ENCODE measurements at regions not wholly inside any gene's neighbourhood (a gene's known extent, or its start where the extent isn't known, plus 50 kb on each side); places are given as distances from the start of the nearest gene placed in this dataset.
A peak's percentile ranks its signal among the peaks of the same experiment; 100 is the strongest.
"Not testable (repeated sequence)": the region's sequence is repeated elsewhere in the genome, so short reads cannot be mapped to it uniquely, and the experiment has no call there.

- Histone ChIP-seq H3K27me3 (ENCODE audit: control insufficient read depth in 1 of 2, insufficient read depth in 2 of 2, low read length in 2 of 2) (no peaks in the 10 kb centered on the region), H3K4me1 (ENCODE audit: control insufficient read depth in 2 of 2, insufficient read depth in 2 of 2, low read length in 1 of 2) (no peaks in the 10 kb centered on the region), H3K9me3 (ENCODE audit: control insufficient read depth in 2 of 2, insufficient read depth in 1 of 2, low read depth in 1 of 2, low read length in 1 of 2) (no peaks in the 10 kb centered on the region), H3K36me3 (ENCODE audit: control insufficient read depth in 2 of 2, insufficient read depth in 2 of 2, low read length in 1 of 2) (no peaks in the 10 kb centered on the region), H3K4me3 (ENCODE audit: low read depth in 1 of 2, low read length in 2 of 2) (no peak overlapping the region), H3K27ac (ENCODE audit: low read depth in 2 of 2, low read length in 1 of 2) (no peak overlapping the region)
- whole genome bisulfite sequencing, 2 donors, result 91 to 92% methylated on average over 11 of the region's 11 CpGs
Observed at GRCh38 chr12:14194572-14194971, 170.9 kb upstream of the ATF7IP start.

GRCh38 chr12:14199455-14200198 lies 165.9 kb upstream of the ATF7IP start:
- no peaks in the 10 kb centered on the region for H3K27me3 ChIP-seq (ENCODE audit: control insufficient read depth in 1 of 2, insufficient read depth in 2 of 2, low read length in 2 of 2)
- WGBS, 2 donors, result 80 to 86% methylated on average over 4 of the region's 4 CpGs
- no peak overlapping the region for H3K27ac ChIP-seq (ENCODE audit: low read depth in 2 of 2, low read length in 1 of 2)

GRCh38 chr12:14200598-14200997 lies 164.9 kb upstream of the ATF7IP start:
- H3K36me3 ChIP-seq (ENCODE audit: control insufficient read depth in 2 of 2, insufficient read depth in 2 of 2, low read length in 1 of 2), result no peaks in the 10 kb centered on the region
- no peak overlapping the region for H3K4me3 ChIP-seq (ENCODE audit: low read depth in 1 of 2, low read length in 2 of 2)
- H3K27ac ChIP-seq (ENCODE audit: low read depth in 2 of 2, low read length in 1 of 2), result no peak overlapping the region
- no peaks in the 10 kb centered on the region for H3K4me1 ChIP-seq (ENCODE audit: control insufficient read depth in 2 of 2, insufficient read depth in 2 of 2, low read length in 1 of 2)
- no peaks in the 10 kb centered on the region for H3K9me3 ChIP-seq (ENCODE audit: control insufficient read depth in 2 of 2, insufficient read depth in 1 of 2, low read depth in 1 of 2, low read length in 1 of 2)
- WGBS, 2 donors, result 90 to 95% methylated on average over 2 of the region's 2 CpGs
- no peaks in the 10 kb centered on the region for H3K27me3 ChIP-seq (ENCODE audit: control insufficient read depth in 1 of 2, insufficient read depth in 2 of 2, low read length in 2 of 2)

More at GRCh38 chr12:14199455-14200198, 165.9 kb upstream of the ATF7IP start:
- Histone ChIP-seq H3K4me1 (ENCODE audit: control insufficient read depth in 2 of 2, insufficient read depth in 2 of 2, low read length in 1 of 2) (no peaks in the 10 kb centered on the region), H3K4me3 (ENCODE audit: low read depth in 1 of 2, low read length in 2 of 2) (no peak overlapping the region), H3K9me3 (ENCODE audit: control insufficient read depth in 2 of 2, insufficient read depth in 1 of 2, low read depth in 1 of 2, low read length in 1 of 2) (no peaks in the 10 kb centered on the region), H3K36me3 (ENCODE audit: control insufficient read depth in 2 of 2, insufficient read depth in 2 of 2, low read length in 1 of 2) (no peaks in the 10 kb centered on the region)

- H3K36me3 ChIP-seq (ENCODE audit: control insufficient read depth in 2 of 2, insufficient read depth in 2 of 2, low read length in 1 of 2), result no peaks in the 10 kb centered on the region
- H3K27ac ChIP-seq (ENCODE audit: low read depth in 2 of 2, low read length in 1 of 2), result no peak overlapping the region
- H3K4me1 ChIP-seq (ENCODE audit: control insufficient read depth in 2 of 2, insufficient read depth in 2 of 2, low read length in 1 of 2), result no peaks in the 10 kb centered on the region
- no peaks in the 10 kb centered on the region for H3K9me3 ChIP-seq (ENCODE audit: control insufficient read depth in 2 of 2, insufficient read depth in 1 of 2, low read depth in 1 of 2, low read length in 1 of 2)
- no peaks in the 10 kb centered on the region for H3K27me3 ChIP-seq (ENCODE audit: control insufficient read depth in 1 of 2, insufficient read depth in 2 of 2, low read length in 2 of 2)
- 91 to 93% methylated on average over 1 of the region's 1 CpG for WGBS, 2 donors
- no peak overlapping the region for H3K4me3 ChIP-seq (ENCODE audit: low read depth in 1 of 2, low read length in 2 of 2)
Observed at GRCh38 chr12:14201291-14201690, 164.2 kb upstream of the ATF7IP start.

GRCh38 chr12:14207905-14208551 lies 157.5 kb upstream of the ATF7IP start:
- Histone ChIP-seq H3K27me3 (ENCODE audit: control insufficient read depth in 1 of 2, insufficient read depth in 2 of 2, low read length in 2 of 2) (no peaks in the 10 kb centered on the region), H3K4me3 (ENCODE audit: low read depth in 1 of 2, low read length in 2 of 2) (no peak overlapping the region), H3K36me3 (ENCODE audit: control insufficient read depth in 2 of 2, insufficient read depth in 2 of 2, low read length in 1 of 2) (no peaks in the 10 kb centered on the region), H3K9me3 (ENCODE audit: control insufficient read depth in 2 of 2, insufficient read depth in 1 of 2, low read depth in 1 of 2, low read length in 1 of 2) (no peaks in the 10 kb centered on the region), H3K4me1 (ENCODE audit: control insufficient read depth in 2 of 2, insufficient read depth in 2 of 2, low read length in 1 of 2) (no peaks in the 10 kb centered on the region), H3K27ac (ENCODE audit: low read depth in 2 of 2, low read length in 1 of 2) (peak overlapping the region; percentile 38 to 64)
- 32 to 42% methylated on average over 4 of the region's 4 CpGs for WGBS, 2 donors

GRCh38 chr12:14211947-14212387 lies 153.5 kb upstream of the ATF7IP start:
- 63 to 82% methylated on average over 3 of the region's 3 CpGs for WGBS, 2 donors
- Histone ChIP-seq H3K36me3 (ENCODE audit: control insufficient read depth in 2 of 2, insufficient read depth in 2 of 2, low read length in 1 of 2) (no peaks in the 10 kb centered on the region), H3K9me3 (ENCODE audit: control insufficient read depth in 2 of 2, insufficient read depth in 1 of 2, low read depth in 1 of 2, low read length in 1 of 2) (no peaks in the 10 kb centered on the region), H3K27me3 (ENCODE audit: control insufficient read depth in 1 of 2, insufficient read depth in 2 of 2, low read length in 2 of 2) (no peaks in the 10 kb centered on the region), H3K4me1 (ENCODE audit: control insufficient read depth in 2 of 2, insufficient read depth in 2 of 2, low read length in 1 of 2) (no peaks in the 10 kb centered on the region), H3K4me3 (ENCODE audit: low read depth in 1 of 2, low read length in 2 of 2) (no peak overlapping the region), H3K27ac (ENCODE audit: low read depth in 2 of 2, low read length in 1 of 2) (no peak overlapping the region)

GRCh38 chr12:14213542-14213941 lies 151.9 kb upstream of the ATF7IP start:
- no peaks in the 10 kb centered on the region for H3K36me3 ChIP-seq (ENCODE audit: control insufficient read depth in 2 of 2, insufficient read depth in 2 of 2, low read length in 1 of 2)
- 73 to 83% methylated on average over 1 of the region's 1 CpG for WGBS, 2 donors
- no peak overlapping the region for H3K4me3 ChIP-seq (ENCODE audit: low read depth in 1 of 2, low read length in 2 of 2)
- H3K9me3 ChIP-seq (ENCODE audit: control insufficient read depth in 2 of 2, insufficient read depth in 1 of 2, low read depth in 1 of 2, low read length in 1 of 2), result no peaks in the 10 kb centered on the region
- H3K4me1 ChIP-seq (ENCODE audit: control insufficient read depth in 2 of 2, insufficient read depth in 2 of 2, low read length in 1 of 2), result no peaks in the 10 kb centered on the region
- H3K27ac ChIP-seq (ENCODE audit: low read depth in 2 of 2, low read length in 1 of 2), result no peak overlapping the region
- no peaks in the 10 kb centered on the region for H3K27me3 ChIP-seq (ENCODE audit: control insufficient read depth in 1 of 2, insufficient read depth in 2 of 2, low read length in 2 of 2)

- H3K4me1 ChIP-seq (ENCODE audit: control insufficient read depth in 2 of 2, insufficient read depth in 2 of 2, low read length in 1 of 2), result peaks cover 0 to 4% of the 10 kb centered on the region in 2 donors
- WGBS, 2 donors, result 92 to 94% methylated on average over 1 of the region's 1 CpG
- no peak overlapping the region for H3K27ac ChIP-seq (ENCODE audit: low read depth in 2 of 2, low read length in 1 of 2)
- no peaks in the 10 kb centered on the region for H3K27me3 ChIP-seq (ENCODE audit: control insufficient read depth in 1 of 2, insufficient read depth in 2 of 2, low read length in 2 of 2)
- no peaks in the 10 kb centered on the region for H3K9me3 ChIP-seq (ENCODE audit: control insufficient read depth in 2 of 2, insufficient read depth in 1 of 2, low read depth in 1 of 2, low read length in 1 of 2)
- no peaks in the 10 kb centered on the region for H3K36me3 ChIP-seq (ENCODE audit: control insufficient read depth in 2 of 2, insufficient read depth in 2 of 2, low read length in 1 of 2)
- H3K4me3 ChIP-seq (ENCODE audit: low read depth in 1 of 2, low read length in 2 of 2), result no peak overlapping the region
Observed at GRCh38 chr12:14214495-14214894, 151.0 kb upstream of the ATF7IP start.

- H3K4me3 ChIP-seq (ENCODE audit: low read depth in 1 of 2, low read length in 2 of 2); H3K27ac ChIP-seq (ENCODE audit: low read depth in 2 of 2, low read length in 1 of 2); H3K27me3 ChIP-seq (ENCODE audit: control insufficient read depth in 1 of 2, insufficient read depth in 2 of 2, low read length in 2 of 2); H3K9me3 ChIP-seq (ENCODE audit: control insufficient read depth in 2 of 2, insufficient read depth in 1 of 2, low read depth in 1 of 2, low read length in 1 of 2); H3K4me1 ChIP-seq (ENCODE audit: control insufficient read depth in 2 of 2, insufficient read depth in 2 of 2, low read length in 1 of 2); H3K36me3 ChIP-seq (ENCODE audit: control insufficient read depth in 2 of 2, insufficient read depth in 2 of 2, low read length in 1 of 2): not testable (repeated sequence)
- WGBS, 2 donors, result 89 to 92% methylated on average over 7 of the region's 7 CpGs
Observed at GRCh38 chr12:14215949-14216348, 149.5 kb upstream of the ATF7IP start.
